ENCODE measurements at regions not wholly inside any gene's neighbourhood (a gene's known extent, or its start where the extent isn't known, plus 50 kb on each side); places are given as distances from the start of the nearest gene placed in this dataset.

- Histone ChIP-seq H3K4me2 (ENCODE audit: low read length) (no peak overlapping the region), H3F3A (ENCODE audit: low read length, unreplicated experiment) (no peaks in the 10 kb centered on the region), H4K20me1 (ENCODE audit: low read length) (no peaks in the 10 kb centered on the region), H3K4me1 (ENCODE audit: insufficient read depth, low read length) (no peaks in the 10 kb centered on the region), H3K9me3 (ENCODE audit: low read length) (no peaks in the 10 kb centered on the region), H3K9me2 (replicated peaks; ENCODE audit: low read length) (no peaks in the 10 kb centered on the region), H3K36me3 (ENCODE audit: low read depth, low read length) (no peaks in the 10 kb centered on the region), H3K79me2 (ENCODE audit: low read length) (no peaks in the 10 kb centered on the region), H3K27ac (ENCODE audit: low read length) (no peak overlapping the region), H3K9ac (ENCODE audit: low read length) (no peak overlapping the region), H2AFZ (ENCODE audit: low read length) (no peak overlapping the region), H3K27me3 (ENCODE audit: low read length) (0 out of 2 replicates have a peak, but pooled peaks cover 3% of the 10 kb centered on the region), H3K4me3 (ENCODE audit: low read length) (no peak overlapping the region)
- ChIA-PET POLR2A (ENCODE audit: unreplicated experiment) (no interaction called here), CTCF (no interaction called here)
- ATAC-seq (no peak), DNase-seq (no peak)
- no TSS peak for BruUV-seq (replicated peaks)
- intact Hi-C loops (cut with micrococcal nuclease) = no loop called here
- no peak for TF ChIP-seq EZH2phosphoT487 (IDR thresholded peaks at IDR 0.05; ENCODE audit: borderline replicate concordance, low read length)
- no peak for TF ChIP-seq CTCF (conservative IDR thresholded peaks at IDR 0.05; ENCODE audit: low read depth, low read length)
- no peak for TF ChIP-seq EZH2 (IDR thresholded peaks at IDR 0.05; ENCODE audit: low read length, unreplicated experiment)
Measured at GRCh38 chr14:30108975-30109700, 181.5 kb upstream of the PRKD1 start.

GRCh38 chr14:30114051-30114450 is 186.4 kb upstream of the PRKD1 start:
- H3K27me3 ChIP-seq (ENCODE audit: low read length) = 0 out of 2 replicates have a peak, but pooled peaks cover 3% of the 10 kb centered on the region
- ATAC-seq (no peak), DNase-seq (no peak)
- no peaks in the 10 kb centered on the region for H3K36me3 ChIP-seq (ENCODE audit: low read depth, low read length)
- H3K79me2 ChIP-seq (ENCODE audit: low read length) = no peaks in the 10 kb centered on the region
- no TSS peak for BruUV-seq (replicated peaks)
- no peak overlapping the region for H3K4me2 ChIP-seq (ENCODE audit: low read length)
- intact Hi-C loops (cut with micrococcal nuclease) = no loop called here
- TF ChIP-seq EZH2phosphoT487 (IDR thresholded peaks at IDR 0.05; ENCODE audit: borderline replicate concordance, low read length) (no peak), EZH2 (IDR thresholded peaks at IDR 0.05; ENCODE audit: low read length, unreplicated experiment) (no peak), CTCF (conservative IDR thresholded peaks at IDR 0.05; ENCODE audit: low read depth, low read length) (no peak)
- no peak overlapping the region for H2AFZ ChIP-seq (ENCODE audit: low read length)
- no peaks in the 10 kb centered on the region for H3K4me1 ChIP-seq (ENCODE audit: insufficient read depth, low read length)
- ChIA-PET CTCF (no interaction called here), POLR2A (ENCODE audit: unreplicated experiment) (no interaction called here)
- H4K20me1 ChIP-seq (ENCODE audit: low read length) = no peaks in the 10 kb centered on the region
- H3F3A ChIP-seq (ENCODE audit: low read length, unreplicated experiment) = no peaks in the 10 kb centered on the region
- no peaks in the 10 kb centered on the region for H3K9me3 ChIP-seq (ENCODE audit: low read length)
- H3K27ac ChIP-seq (ENCODE audit: low read length) = no peak overlapping the region
- no peaks in the 10 kb centered on the region for H3K9me2 ChIP-seq (replicated peaks; ENCODE audit: low read length)
- H3K4me3 ChIP-seq (ENCODE audit: low read length) = no peak overlapping the region
- H3K9ac ChIP-seq (ENCODE audit: low read length) = no peak overlapping the region

- no peaks in the 10 kb centered on the region for H3K9me2 ChIP-seq (replicated peaks; ENCODE audit: low read length)
- H3K4me2 ChIP-seq (ENCODE audit: low read length) = no peak overlapping the region
- no peak overlapping the region for H3K9ac ChIP-seq (ENCODE audit: low read length)
- H3K4me3 ChIP-seq (ENCODE audit: low read length) = no peak overlapping the region
- H3K27me3 ChIP-seq (ENCODE audit: low read length) = 0 out of 2 replicates have a peak, but pooled peaks cover 3% of the 10 kb centered on the region
- no peaks in the 10 kb centered on the region for H3K36me3 ChIP-seq (ENCODE audit: low read depth, low read length)
- no peaks in the 10 kb centered on the region for H3K79me2 ChIP-seq (ENCODE audit: low read length)
- no peaks in the 10 kb centered on the region for H4K20me1 ChIP-seq (ENCODE audit: low read length)
- ChIA-PET POLR2A (ENCODE audit: unreplicated experiment) (no interaction called here), CTCF (no interaction called here)
- H2AFZ ChIP-seq (ENCODE audit: low read length) = no peak overlapping the region
- no peaks in the 10 kb centered on the region for H3K4me1 ChIP-seq (ENCODE audit: insufficient read depth, low read length)
- intact Hi-C loops (cut with micrococcal nuclease) = no loop called here
- H3K9me3 ChIP-seq (ENCODE audit: low read length) = no peaks in the 10 kb centered on the region
- H3F3A ChIP-seq (ENCODE audit: low read length, unreplicated experiment) = no peaks in the 10 kb centered on the region
- no TSS peak for BruUV-seq (replicated peaks)
- ATAC-seq (no peak), DNase-seq (no peak)
- H3K27ac ChIP-seq (ENCODE audit: low read length) = no peak overlapping the region
- TF ChIP-seq CTCF (conservative IDR thresholded peaks at IDR 0.05; ENCODE audit: low read depth, low read length) (no peak), EZH2 (IDR thresholded peaks at IDR 0.05; ENCODE audit: low read length, unreplicated experiment) (no peak), EZH2phosphoT487 (IDR thresholded peaks at IDR 0.05; ENCODE audit: borderline replicate concordance, low read length) (no peak)
Measured at GRCh38 chr14:30115756-30116155, 188.1 kb upstream of the PRKD1 start.
